Calu3 (cell line): ENCODE measurements at regions not wholly inside any gene's neighbourhood (a gene's known extent, or its start where the extent isn't known, plus 50 kb on each side); places are given as distances from the start of the nearest gene placed in this dataset.

Experiments used
- BruUV-seq: library from RNA; stranded (reverse); fragments of 400-500 nt; replicated peaks from 2 replicates; lab custom pipeline; 2021; lab: Mats Ljungman, UMichigan
- CTCF ChIA-PET: fragments of 300-600 bp; sonication (Branson Sonifier 250); formaldehyde crosslinking; loops from one replicate; lab custom pipeline; 2022; ENCODE audit warnings: antibody characterized with exemption; lab: Charles Lee
- DNase-seq: peaks from one replicate; pipeline ENCODE4 v3.0.0; 2022
- H3K27ac Mint-ChIP-seq: one replicate; pipeline ENCODE4 v1.8.0; 2022; ENCODE audit warnings: mixed read lengths; ENCODE audit not compliant: unreplicated experiment
- H3K27me3 Mint-ChIP-seq: one replicate; pipeline ENCODE4 v1.8.0; 2022; ENCODE audit warnings: mixed read lengths; ENCODE audit not compliant: unreplicated experiment
- H3K36me3 Mint-ChIP-seq: one replicate; pipeline ENCODE4 v1.8.0; 2022; ENCODE audit warnings: mild to moderate bottlenecking, moderate library complexity, mixed read lengths; ENCODE audit not compliant: insufficient read depth, unreplicated experiment
- H3K4me1 Mint-ChIP-seq: one replicate; pipeline ENCODE4 v1.8.0; 2022; ENCODE audit warnings: mild to moderate bottlenecking, low read depth, mixed read lengths; ENCODE audit not compliant: unreplicated experiment
- H3K4me3 Mint-ChIP-seq: one replicate; pipeline ENCODE4 v1.8.0; 2022; ENCODE audit warnings: mild to moderate bottlenecking, low read depth, moderate library complexity, mixed read lengths; ENCODE audit not compliant: unreplicated experiment
- H3K9me3 Mint-ChIP-seq: one replicate; pipeline ENCODE4 v1.8.0; 2022; ENCODE audit warnings: low read depth, mixed read lengths; ENCODE audit not compliant: unreplicated experiment
- CTCF ChIP-seq: fragments of 200-600 bp; IDR thresholded peaks from one replicate; pipeline ENCODE4 v1.8.0; 2022; ENCODE audit warnings: antibody characterized with exemption; ENCODE audit not compliant: unreplicated experiment
- intact Hi-C: fragments of 100-400 bp; cut with micrococcal nuclease; formaldehyde crosslinking; loops from one replicate; pipeline ENCODE4 v1.10.0; 2022; ENCODE audit not compliant: unreplicated experiment

- Mint-ChIP-seq H3K4me3 (no peak overlapping the region), H3K27ac (no peak overlapping the region), H3K27me3 (no peaks in the 10 kb centered on the region), H3K4me1 (peaks cover 18% of the 10 kb centered on the region), H3K9me3 (no peaks in the 10 kb centered on the region), H3K36me3 (no peaks in the 10 kb centered on the region)
- DNase-seq, result no peak
- CTCF ChIA-PET, result no interaction called here
- no TSS peak for BruUV-seq
- TF ChIP-seq CTCF, result no peak
- intact Hi-C loops, result no loop called here
Observed at GRCh38 chr4:53779025-53779424, 187.7 kb upstream of the LNX1 start.

GRCh38 chr4:53778155-53778554 is 186.9 kb upstream of the LNX1 start:
- intact Hi-C loops, result no loop called here
- no TSS peak for BruUV-seq
- no peaks in the 10 kb centered on the region for H3K27me3 Mint-ChIP-seq
- no peaks in the 10 kb centered on the region for H3K9me3 Mint-ChIP-seq
- CTCF ChIA-PET, result no interaction called here
- TF ChIP-seq CTCF, result no peak
- no peak overlapping the region for H3K4me3 Mint-ChIP-seq
- H3K36me3 Mint-ChIP-seq, result no peaks in the 10 kb centered on the region
- no peak overlapping the region for H3K27ac Mint-ChIP-seq
- no peak for DNase-seq
- H3K4me1 Mint-ChIP-seq, result peaks cover 18% of the 10 kb centered on the region

GRCh38 chr4:53777244-53777984 is 186.1 kb upstream of the LNX1 start:
- Mint-ChIP-seq H3K4me1 (peaks cover 10% of the 10 kb centered on the region), H3K9me3 (no peaks in the 10 kb centered on the region), H3K4me3 (no peak overlapping the region), H3K27ac (no peak overlapping the region), H3K27me3 (no peaks in the 10 kb centered on the region), H3K36me3 (no peaks in the 10 kb centered on the region)
- BruUV-seq, result no TSS peak
- CTCF ChIA-PET, result no interaction called here
- intact Hi-C loops, result no loop called here
- no peak for DNase-seq
- TF ChIP-seq CTCF, result no peak

- Mint-ChIP-seq H3K9me3 (no peaks in the 10 kb centered on the region), H3K27me3 (no peaks in the 10 kb centered on the region), H3K36me3 (no peaks in the 10 kb centered on the region), H3K4me3 (no peak overlapping the region), H3K27ac (no peak overlapping the region), H3K4me1 (no peaks in the 10 kb centered on the region)
- CTCF ChIA-PET, result interaction anchor here (0.6 kb wide), 1 partner anchor 73 kb away, joined by 3 read pairs; no protein-coding TSS in a partner anchor
- intact Hi-C loops, result no loop called here
- BruUV-seq, result no TSS peak
- TF ChIP-seq CTCF, result no peak
- no peak for DNase-seq
Observed at GRCh38 chr4:53776141-53776540, 184.9 kb upstream of the LNX1 start.
